PC-3 (cell line): ENCODE measurements at regions not wholly inside any gene's neighbourhood (a gene's known extent, or its start where the extent isn't known, plus 50 kb on each side); places are given as distances from the start of the nearest gene placed in this dataset.

ENCODE experiments used
- CTCF ChIP-seq: fragments of 300-600 bp; sonication (generic); conservative IDR thresholded peaks from 2 replicates; pipeline ENCODE4 v1.5.1; 2017; ENCODE audit warnings: antibody characterized with exemption, low read depth, mild to moderate bottlenecking, low read length
- EZH2 ChIP-seq: fragments of 300-600 bp; sonication (generic); IDR thresholded peaks from one replicate; pipeline ENCODE4 v1.6.1; 2017; ENCODE audit warnings: antibody characterized with exemption, mild to moderate bottlenecking, low read length; ENCODE audit not compliant: unreplicated experiment

- TF ChIP-seq EZH2 (no peak), CTCF (no peak)
Observed at GRCh38 chr13:44017756-44018309, 138.1 kb downstream of the LACC1 start.
